Hepatocyte (in vitro differentiated cells): ENCODE measurements at regions not wholly inside any gene's neighbourhood (a gene's known extent, or its start where the extent isn't known, plus 50 kb on each side); places are given as distances from the start of the nearest gene placed in this dataset.

Experiments used
- DNase-seq: peaks from one replicate; pipeline ENCODE4 v3.0.0-alpha.2; 2016; ENCODE audit warnings: low spot score
- H2AFZ ChIP-seq: fragments of 200-600 bp; sonication (generic); 2 replicates; pipeline ENCODE4 v1.6.0; 2016; ENCODE audit warnings: antibody characterized with exemption, mild to moderate bottlenecking
- H3K27ac ChIP-seq: fragments of 200-600 bp; sonication (generic); 2 replicates; pipeline ENCODE4 v1.5.1; 2016; ENCODE audit warnings: mild to moderate bottlenecking
- H3K27me3 ChIP-seq: fragments of 200-600 bp; sonication (generic); 2 replicates; pipeline ENCODE4 v1.6.1; 2016
- H3K36me3 ChIP-seq: fragments of 200-600 bp; sonication (generic); replicated peaks from 2 replicates; pipeline ENCODE4 v1.5.1; 2016; ENCODE audit warnings: low read depth; ENCODE audit not compliant: insufficient read depth
- H3K4me1 ChIP-seq: fragments of 200-600 bp; sonication (generic); 2 replicates; pipeline ENCODE4 v1.5.1; 2016; ENCODE audit warnings: mild to moderate bottlenecking, moderate library complexity; ENCODE audit not compliant: insufficient read depth
- H3K4me2 ChIP-seq: fragments of 200-600 bp; sonication (generic); 2 replicates; pipeline ENCODE4 v1.6.0; 2016
- H3K4me3 ChIP-seq: fragments of 200-600 bp; sonication (generic); 2 replicates; pipeline ENCODE4 v1.5.1; 2016; ENCODE audit warnings: mild to moderate bottlenecking
- H3K79me2 ChIP-seq: fragments of 200-600 bp; sonication (generic); 2 replicates; pipeline ENCODE4 v1.6.0; 2017; ENCODE audit warnings: mild to moderate bottlenecking
- H3K9me2 ChIP-seq: fragments of 200-600 bp; sonication (generic); replicated peaks from 2 replicates; pipeline ENCODE4 v1.6.0; 2017; ENCODE audit warnings: mild to moderate bottlenecking; ENCODE audit not compliant: insufficient read depth
- H3K9me3 ChIP-seq: fragments of 200-600 bp; sonication (generic); 2 replicates; pipeline ENCODE4 v1.5.1; 2016; ENCODE audit warnings: low read depth, mild to moderate bottlenecking
- H4K20me1 ChIP-seq: fragments of 200-600 bp; sonication (generic); 2 replicates; pipeline ENCODE4 v1.6.0; 2016; ENCODE audit warnings: mild to moderate bottlenecking; ENCODE audit not compliant: insufficient read depth, poor library complexity, severe bottlenecking
- EZH2 ChIP-seq: fragments of 200-600 bp; sonication (generic); IDR thresholded peaks from 2 replicates; pipeline ENCODE4 v1.6.1; 2016; ENCODE audit warnings: antibody characterized with exemption, mild to moderate bottlenecking, borderline replicate concordance
- EZH2phosphoT487 ChIP-seq: fragments of 200-600 bp; sonication (generic); IDR thresholded peaks from one replicate; pipeline ENCODE4 v1.6.1; 2018; ENCODE audit warnings: antibody characterized with exemption, mild to moderate bottlenecking, low read depth, moderate library complexity; ENCODE audit not compliant: unreplicated experiment, severe bottlenecking
- WGBS: methylation state at CpG from one replicate; pipeline ENCODE4 v1.1.6; 2016; ENCODE audit warnings: low lambda C conversion rate; ENCODE audit errors: missing lambda C conversion rate; 5-methylcytosine and 5-hydroxymethylcytosine counted together
- TF ChIP-seq, protein P1 (sequence below): fragments of 200-600 bp; sonication (generic); IDR thresholded peaks from 2 replicates; pipeline ENCODE4 v1.5.1; 2016; ENCODE audit warnings: antibody characterized with exemption, mild to moderate bottlenecking; ENCODE audit not compliant: poor library complexity

GRCh38 chr12:68460236-68460635 lies 128.1 kb upstream of the MDM1 start:
- Histone ChIP-seq H2AFZ (no peak overlapping the region), H3K9me2 (no peaks in the 10 kb centered on the region), H3K27ac (no peak overlapping the region), H3K4me1 (no peaks in the 10 kb centered on the region), H4K20me1 (no peaks in the 10 kb centered on the region), H3K79me2 (no peaks in the 10 kb centered on the region), H3K9me3 (no peaks in the 10 kb centered on the region), H3K4me3 (no peak overlapping the region), H3K36me3 (no peaks in the 10 kb centered on the region), H3K4me2 (no peak overlapping the region), H3K27me3 (no peaks in the 10 kb centered on the region)
- DNase-seq: no peak
- 90% methylated on average over 1 of the region's 1 CpG for WGBS
- TF ChIP-seq, protein P1, sequence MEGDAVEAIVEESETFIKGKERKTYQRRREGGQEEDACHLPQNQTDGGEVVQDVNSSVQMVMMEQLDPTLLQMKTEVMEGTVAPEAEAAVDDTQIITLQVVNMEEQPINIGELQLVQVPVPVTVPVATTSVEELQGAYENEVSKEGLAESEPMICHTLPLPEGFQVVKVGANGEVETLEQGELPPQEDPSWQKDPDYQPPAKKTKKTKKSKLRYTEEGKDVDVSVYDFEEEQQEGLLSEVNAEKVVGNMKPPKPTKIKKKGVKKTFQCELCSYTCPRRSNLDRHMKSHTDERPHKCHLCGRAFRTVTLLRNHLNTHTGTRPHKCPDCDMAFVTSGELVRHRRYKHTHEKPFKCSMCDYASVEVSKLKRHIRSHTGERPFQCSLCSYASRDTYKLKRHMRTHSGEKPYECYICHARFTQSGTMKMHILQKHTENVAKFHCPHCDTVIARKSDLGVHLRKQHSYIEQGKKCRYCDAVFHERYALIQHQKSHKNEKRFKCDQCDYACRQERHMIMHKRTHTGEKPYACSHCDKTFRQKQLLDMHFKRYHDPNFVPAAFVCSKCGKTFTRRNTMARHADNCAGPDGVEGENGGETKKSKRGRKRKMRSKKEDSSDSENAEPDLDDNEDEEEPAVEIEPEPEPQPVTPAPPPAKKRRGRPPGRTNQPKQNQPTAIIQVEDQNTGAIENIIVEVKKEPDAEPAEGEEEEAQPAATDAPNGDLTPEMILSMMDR: no peak
- TF ChIP-seq EZH2 (no peak), EZH2phosphoT487 (no peak)

GRCh38 chr12:68461645-68462044 lies 129.5 kb upstream of the MDM1 start:
- no peaks in the 10 kb centered on the region for H3K36me3 ChIP-seq
- no peak for DNase-seq
- no peak overlapping the region for H3K4me3 ChIP-seq
- TF ChIP-seq, protein P1: no peak
- no peak for TF ChIP-seq EZH2phosphoT487
- TF ChIP-seq EZH2: no peak
- H3K4me1 ChIP-seq: no peaks in the 10 kb centered on the region
- no peak overlapping the region for H3K27ac ChIP-seq
- no peaks in the 10 kb centered on the region for H3K27me3 ChIP-seq
- no peaks in the 10 kb centered on the region for H3K79me2 ChIP-seq
- no peaks in the 10 kb centered on the region for H4K20me1 ChIP-seq
- no peak overlapping the region for H2AFZ ChIP-seq
- H3K9me3 ChIP-seq: no peaks in the 10 kb centered on the region
- H3K9me2 ChIP-seq: no peaks in the 10 kb centered on the region
- 87% methylated on average over 3 of the region's 3 CpGs for WGBS
- H3K4me2 ChIP-seq: no peak overlapping the region

DNA sequence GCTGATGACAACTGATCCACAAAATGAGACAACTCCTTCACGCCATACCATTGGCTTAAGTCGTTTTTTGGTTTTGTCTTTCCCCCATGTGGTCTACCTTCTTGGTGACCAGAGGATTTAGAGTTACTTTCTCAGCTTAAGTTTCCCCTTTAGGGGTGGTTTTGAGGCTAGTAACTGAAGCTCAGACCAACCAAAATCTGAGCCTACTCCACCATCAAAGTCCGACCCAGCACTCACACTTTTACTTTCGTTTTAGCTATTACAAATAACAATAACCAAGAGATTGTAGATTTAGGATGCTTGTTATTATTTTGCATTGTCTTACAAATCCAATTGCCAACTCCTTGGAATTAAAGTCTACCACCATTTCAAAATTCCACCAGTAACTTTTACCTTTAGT lies 130.6 kb upstream of the MDM1 start:
- no peak for DNase-seq
- Histone ChIP-seq H3K27me3 (no peaks in the 10 kb centered on the region), H3K9me2 (no peaks in the 10 kb centered on the region), H4K20me1 (no peaks in the 10 kb centered on the region), H3K36me3 (no peaks in the 10 kb centered on the region), H3K79me2 (no peaks in the 10 kb centered on the region), H3K4me1 (no peaks in the 10 kb centered on the region), H3K27ac (no peak overlapping the region), H3K4me3 (no peak overlapping the region), H2AFZ (no peak overlapping the region), H3K9me3 (no peaks in the 10 kb centered on the region), H3K4me2 (no peak overlapping the region)
- TF ChIP-seq EZH2 (no peak), EZH2phosphoT487 (no peak)
- TF ChIP-seq, protein P1: no peak
- WGBS: 90% methylated on average over 4 of the region's 4 CpGs

GRCh38 chr12:68465227-68465626 lies 133.1 kb upstream of the MDM1 start:
- H3K36me3 ChIP-seq: no peaks in the 10 kb centered on the region
- no peak overlapping the region for H3K4me2 ChIP-seq
- no peak for DNase-seq
- H3K4me1 ChIP-seq: no peaks in the 10 kb centered on the region
- H3K9me3 ChIP-seq: no peaks in the 10 kb centered on the region
- no peaks in the 10 kb centered on the region for H4K20me1 ChIP-seq
- TF ChIP-seq EZH2phosphoT487 (no peak), EZH2 (no peak)
- TF ChIP-seq, protein P1: no peak
- no peak overlapping the region for H3K4me3 ChIP-seq
- WGBS: 83% methylated on average over 2 of the region's 2 CpGs
- no peak overlapping the region for H3K27ac ChIP-seq
- H3K79me2 ChIP-seq: no peaks in the 10 kb centered on the region
- no peaks in the 10 kb centered on the region for H3K27me3 ChIP-seq
- H2AFZ ChIP-seq: no peak overlapping the region
- H3K9me2 ChIP-seq: no peaks in the 10 kb centered on the region
